Upper lobe of right lung (tissue), 1 donor: ENCODE measurements at regions not wholly inside any gene's neighbourhood (a gene's known extent, or its start where the extent isn't known, plus 50 kb on each side); places are given as distances from the start of the nearest gene placed in this dataset.

ENCODE experiments used
- ATAC-seq: fragments of 200-7000 bp; cut with Tn5 transposase; one replicate; pipeline ENCODE4 v1.9.1; 2020; ENCODE audit warnings: mild to moderate bottlenecking, moderate library complexity
- DNase-seq: peaks from one replicate; pipeline ENCODE4 v3.0.0-alpha.2; 2020
- H3K27ac ChIP-seq: fragments of 200-600 bp; one replicate; pipeline ENCODE4 v1.8.0; 2022
- H3K27me3 ChIP-seq: fragments of 200-600 bp; one replicate; pipeline ENCODE4 v1.8.0; 2022; ENCODE audit warnings: mild to moderate bottlenecking
- H3K36me3 ChIP-seq: fragments of 200-600 bp; one replicate; pipeline ENCODE4 v1.8.0; 2022
- H3K4me1 ChIP-seq: fragments of 200-600 bp; one replicate; pipeline ENCODE4 v1.8.0; 2022
- H3K4me3 ChIP-seq: fragments of 200-600 bp; one replicate; pipeline ENCODE4 v1.8.0; 2022; ENCODE audit warnings: mild to moderate bottlenecking
- H3K9me3 ChIP-seq: fragments of 200-600 bp; one replicate; pipeline ENCODE4 v1.8.0; 2022
- intact Hi-C: fragments of 100-400 bp; cut with DNase I; formaldehyde crosslinking; loops from one replicate; pipeline ENCODE4 v1.11.0; 2022
- TF ChIP-seq, protein P1 (sequence below): fragments of 200-600 bp; IDR thresholded peaks from one replicate; pipeline ENCODE4 v1.8.0; 2022; ENCODE audit warnings: antibody characterized with exemption
- donor health status: DM: no; HTN: yes; CAD: no; lungs with severe emphysema.

DNA sequence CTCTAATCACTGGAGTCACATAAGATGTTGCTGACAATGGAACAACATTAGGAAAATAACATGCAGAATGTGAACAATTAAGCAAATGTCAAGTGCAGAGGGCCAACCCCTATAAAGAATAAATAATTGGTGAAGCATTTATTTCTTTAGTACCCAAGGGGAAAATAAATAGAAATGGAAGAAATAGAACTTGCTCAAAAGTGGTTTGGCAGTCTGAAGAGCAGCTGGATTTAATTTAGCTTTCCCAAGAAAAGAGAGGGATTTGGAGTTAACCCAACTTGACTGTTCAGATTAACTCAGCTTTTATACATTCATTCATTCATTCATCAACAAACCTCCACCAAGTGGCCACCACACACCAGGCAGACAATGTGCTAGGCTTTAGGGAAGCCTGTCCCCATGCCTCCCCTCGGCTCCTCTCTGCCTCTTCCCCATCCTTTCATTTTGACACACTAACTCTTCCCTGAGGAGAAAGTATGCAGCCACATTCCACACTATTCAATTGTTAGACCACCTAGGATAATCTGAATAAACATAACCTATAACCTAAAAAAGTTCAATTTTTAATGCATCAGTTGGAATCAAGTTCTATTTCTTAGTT lies 295.5 kb downstream of the AHR start:
- H3K4me1 ChIP-seq, result no peaks in the 10 kb centered on the region
- H3K27ac ChIP-seq, result no peak overlapping the region
- TF ChIP-seq, protein P1, sequence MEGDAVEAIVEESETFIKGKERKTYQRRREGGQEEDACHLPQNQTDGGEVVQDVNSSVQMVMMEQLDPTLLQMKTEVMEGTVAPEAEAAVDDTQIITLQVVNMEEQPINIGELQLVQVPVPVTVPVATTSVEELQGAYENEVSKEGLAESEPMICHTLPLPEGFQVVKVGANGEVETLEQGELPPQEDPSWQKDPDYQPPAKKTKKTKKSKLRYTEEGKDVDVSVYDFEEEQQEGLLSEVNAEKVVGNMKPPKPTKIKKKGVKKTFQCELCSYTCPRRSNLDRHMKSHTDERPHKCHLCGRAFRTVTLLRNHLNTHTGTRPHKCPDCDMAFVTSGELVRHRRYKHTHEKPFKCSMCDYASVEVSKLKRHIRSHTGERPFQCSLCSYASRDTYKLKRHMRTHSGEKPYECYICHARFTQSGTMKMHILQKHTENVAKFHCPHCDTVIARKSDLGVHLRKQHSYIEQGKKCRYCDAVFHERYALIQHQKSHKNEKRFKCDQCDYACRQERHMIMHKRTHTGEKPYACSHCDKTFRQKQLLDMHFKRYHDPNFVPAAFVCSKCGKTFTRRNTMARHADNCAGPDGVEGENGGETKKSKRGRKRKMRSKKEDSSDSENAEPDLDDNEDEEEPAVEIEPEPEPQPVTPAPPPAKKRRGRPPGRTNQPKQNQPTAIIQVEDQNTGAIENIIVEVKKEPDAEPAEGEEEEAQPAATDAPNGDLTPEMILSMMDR, result no peak
- intact Hi-C loops, result no loop called here
- no peak for DNase-seq
- no peak for ATAC-seq
- no peak overlapping the region for H3K4me3 ChIP-seq
- H3K9me3 ChIP-seq, result no peaks in the 10 kb centered on the region
- H3K27me3 ChIP-seq, result no peaks in the 10 kb centered on the region
- no peaks in the 10 kb centered on the region for H3K36me3 ChIP-seq

DNA sequence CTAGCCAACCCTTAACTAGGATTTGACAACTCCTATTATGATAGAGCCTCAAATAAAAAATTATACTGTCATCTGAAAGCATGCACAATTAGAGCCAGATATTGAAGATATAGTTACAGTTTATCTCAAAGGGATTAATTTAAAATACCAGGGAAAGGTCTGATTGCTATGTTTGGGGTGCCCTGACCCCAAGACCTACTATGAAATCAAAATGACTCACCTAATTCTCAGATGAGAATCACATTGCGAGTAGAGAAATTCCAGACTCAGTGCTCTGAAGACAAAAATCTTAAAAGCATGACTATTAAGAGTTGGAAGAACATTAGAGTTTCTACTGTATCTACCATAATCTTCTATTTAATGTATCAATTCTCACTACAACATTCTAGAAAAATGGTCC lies 297.1 kb downstream of the AHR start:
- no peaks in the 10 kb centered on the region for H3K4me1 ChIP-seq
- H3K27ac ChIP-seq, result no peak overlapping the region
- no peaks in the 10 kb centered on the region for H3K36me3 ChIP-seq
- TF ChIP-seq, protein P1, result no peak
- H3K4me3 ChIP-seq, result no peak overlapping the region
- H3K27me3 ChIP-seq, result no peaks in the 10 kb centered on the region
- DNase-seq, result no peak
- intact Hi-C loops, result no loop called here
- no peaks in the 10 kb centered on the region for H3K9me3 ChIP-seq
- ATAC-seq, result no peak

DNA sequence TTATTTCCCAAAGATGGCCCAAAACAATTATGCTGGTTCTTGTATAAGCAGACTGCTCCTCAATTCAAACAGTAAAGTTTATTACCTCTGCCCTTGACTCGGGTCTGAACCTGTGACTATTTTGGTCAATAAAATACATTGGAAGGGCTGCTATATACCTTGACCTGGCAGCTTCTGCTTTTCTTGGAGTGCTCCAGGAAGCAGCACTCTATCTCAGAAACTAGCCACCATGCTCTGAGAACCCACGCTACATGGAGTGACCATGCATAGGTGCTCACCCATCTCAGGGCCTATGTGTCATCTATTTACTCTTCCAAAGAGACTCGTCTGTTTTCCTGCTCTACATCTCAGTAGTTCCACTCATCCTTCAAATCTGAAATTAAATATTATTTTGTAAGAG lies 299.9 kb downstream of the AHR start:
- no peaks in the 10 kb centered on the region for H3K9me3 ChIP-seq
- DNase-seq (no peak), ATAC-seq (no peak)
- intact Hi-C loops, result no loop called here
- H3K4me3 ChIP-seq, result no peak overlapping the region
- no peaks in the 10 kb centered on the region for H3K27me3 ChIP-seq
- H3K4me1 ChIP-seq, result no peaks in the 10 kb centered on the region
- H3K27ac ChIP-seq, result no peak overlapping the region
- H3K36me3 ChIP-seq, result no peaks in the 10 kb centered on the region
- TF ChIP-seq, protein P1, result no peak

DNA sequence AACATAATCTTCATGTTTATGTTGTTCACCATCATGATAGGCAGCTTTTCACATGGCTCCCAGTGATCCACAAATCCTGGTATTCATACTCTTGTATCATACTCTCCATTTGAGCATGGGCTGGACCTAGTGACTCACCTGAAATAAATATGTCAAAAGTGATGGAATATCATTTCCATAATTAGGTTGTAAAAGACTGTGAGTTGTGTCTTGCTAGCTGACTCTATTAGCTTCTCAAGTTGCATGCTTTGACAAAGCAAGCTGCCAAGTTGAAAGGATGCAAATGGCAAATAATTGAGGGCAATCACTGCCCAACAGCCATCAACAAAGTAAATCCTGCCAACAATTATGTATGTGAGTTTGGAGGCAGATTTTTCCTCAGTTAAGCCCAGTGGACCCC lies 300.4 kb downstream of the AHR start:
- H3K36me3 ChIP-seq, result no peaks in the 10 kb centered on the region
- no peak overlapping the region for H3K27ac ChIP-seq

DNA sequence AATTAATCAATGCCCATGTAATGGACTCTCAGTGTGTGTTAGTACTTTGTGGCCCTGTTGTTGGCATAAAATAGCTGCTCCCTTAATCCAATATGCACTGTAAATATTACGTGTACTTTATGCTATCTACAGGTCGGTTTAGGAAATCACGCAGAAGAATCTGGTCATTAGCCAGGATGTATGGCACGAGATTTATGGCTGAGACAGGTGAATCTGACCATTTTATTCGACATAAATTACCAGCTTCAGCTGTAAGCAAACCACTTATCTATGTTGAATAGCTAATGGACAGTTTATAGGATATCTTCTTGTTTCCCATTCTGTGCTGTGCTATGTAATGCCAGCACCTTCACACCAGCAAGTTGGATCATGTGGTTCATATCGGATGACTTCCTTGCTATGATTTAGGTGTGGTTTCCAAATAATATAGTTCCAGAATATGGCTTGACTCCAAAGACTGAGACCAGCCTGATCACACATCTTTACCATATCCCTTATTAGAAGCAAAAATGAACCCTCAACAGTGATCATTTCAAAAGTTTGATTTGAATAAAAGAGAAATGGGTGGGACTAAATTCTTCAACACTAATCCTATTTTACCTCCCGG lies 301.4 kb downstream of the AHR start:
- DNase-seq (no peak), ATAC-seq (no peak)
- intact Hi-C loops, result no loop called here
- Histone ChIP-seq H3K27ac (no peak overlapping the region), H3K4me3 (no peak overlapping the region), H3K36me3 (no peaks in the 10 kb centered on the region), H3K4me1 (no peaks in the 10 kb centered on the region), H3K27me3 (no peaks in the 10 kb centered on the region), H3K9me3 (no peaks in the 10 kb centered on the region)
- TF ChIP-seq, protein P1, result no peak

More for the DNA sequence above, 300.4 kb downstream of the AHR start:
- TF ChIP-seq, protein P1, result no peak
- intact Hi-C loops, result no loop called here
- H3K4me3 ChIP-seq, result no peak overlapping the region
- H3K9me3 ChIP-seq, result no peaks in the 10 kb centered on the region
- DNase-seq, result no peak
- no peak for ATAC-seq
- H3K4me1 ChIP-seq, result no peaks in the 10 kb centered on the region
- H3K27me3 ChIP-seq, result no peaks in the 10 kb centered on the region
